Prostate gland (tissue), 2 donors: ENCODE measurements at regions not wholly inside any gene's neighbourhood (a gene's known extent, or its start where the extent isn't known, plus 50 kb on each side); places are given as distances from the start of the nearest gene placed in this dataset.

Source experiments
- POLR2A ChIP-seq: fragments of 450-650 bp; IDR thresholded peaks from one replicate; pipeline ENCODE4 v1.6.1; 2016; ENCODE audit warnings: antibody characterized with exemption, mild to moderate bottlenecking
- POLR2AphosphoS5 ChIP-seq: sonication (generic); formaldehyde crosslinking; IDR thresholded peaks from one replicate; pipeline ENCODE4 v1.6.1; 2017; ENCODE audit warnings: antibody characterized with exemption
- TF ChIP-seq, protein P1 (sequence below), 4 experiments: fragments of 200-600 bp in 2 of 4; fragments of 450-650 bp in 2 of 4; sonication (generic) in 2 of 4; IDR thresholded peaks; 1 replicate in 3 of 4; 2 replicates in 1 of 4; pipeline ENCODE4 v1.5.1; 2016 to 2019; ENCODE audit warnings: antibody characterized with exemption in 4 of 4, mild to moderate bottlenecking in 2 of 4, moderate library complexity in 2 of 4

DNA sequence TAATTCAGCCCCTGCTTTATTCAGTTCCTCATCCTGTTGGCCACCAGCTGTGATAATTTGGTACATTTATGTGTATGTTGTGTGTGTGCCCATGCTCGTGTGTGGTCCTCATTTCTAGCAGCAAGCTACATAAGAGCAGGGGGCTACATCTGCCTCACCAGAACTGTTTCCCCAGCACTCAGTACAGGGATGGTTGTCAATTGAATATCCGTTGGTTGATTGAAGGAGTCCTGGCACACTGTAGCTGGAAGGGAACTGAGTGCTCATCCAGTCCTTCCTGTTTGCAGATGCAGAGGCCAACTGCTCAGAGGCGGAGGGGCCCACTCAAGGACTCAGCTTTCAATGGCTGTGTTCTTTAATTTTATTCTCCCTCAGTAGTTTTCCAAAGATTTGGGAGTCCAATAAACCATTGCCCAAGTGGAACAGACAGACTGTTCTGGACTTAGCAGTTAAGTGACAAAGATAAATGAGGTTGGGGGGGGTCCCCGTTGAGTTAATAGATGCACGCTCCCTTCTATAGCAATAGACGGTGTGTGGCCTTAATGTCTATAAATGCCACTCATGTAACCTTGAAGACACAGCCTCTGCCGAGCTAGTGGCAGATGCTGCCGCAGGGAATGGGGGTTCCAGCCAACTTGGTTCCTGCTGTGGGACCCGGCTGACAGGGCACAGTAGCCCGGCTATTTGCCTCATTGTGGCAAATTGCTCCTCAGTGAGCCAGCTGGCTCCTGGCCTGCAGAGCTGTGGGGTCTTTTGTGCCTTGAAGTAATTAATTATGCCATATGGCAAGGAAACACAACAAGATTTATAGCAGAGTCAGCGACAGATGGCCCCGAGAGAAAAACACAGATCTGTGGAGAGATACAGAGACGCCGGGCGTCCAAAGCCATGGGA lies 71.4 kb upstream of the GRK3 start:
- TF ChIP-seq, protein P1, sequence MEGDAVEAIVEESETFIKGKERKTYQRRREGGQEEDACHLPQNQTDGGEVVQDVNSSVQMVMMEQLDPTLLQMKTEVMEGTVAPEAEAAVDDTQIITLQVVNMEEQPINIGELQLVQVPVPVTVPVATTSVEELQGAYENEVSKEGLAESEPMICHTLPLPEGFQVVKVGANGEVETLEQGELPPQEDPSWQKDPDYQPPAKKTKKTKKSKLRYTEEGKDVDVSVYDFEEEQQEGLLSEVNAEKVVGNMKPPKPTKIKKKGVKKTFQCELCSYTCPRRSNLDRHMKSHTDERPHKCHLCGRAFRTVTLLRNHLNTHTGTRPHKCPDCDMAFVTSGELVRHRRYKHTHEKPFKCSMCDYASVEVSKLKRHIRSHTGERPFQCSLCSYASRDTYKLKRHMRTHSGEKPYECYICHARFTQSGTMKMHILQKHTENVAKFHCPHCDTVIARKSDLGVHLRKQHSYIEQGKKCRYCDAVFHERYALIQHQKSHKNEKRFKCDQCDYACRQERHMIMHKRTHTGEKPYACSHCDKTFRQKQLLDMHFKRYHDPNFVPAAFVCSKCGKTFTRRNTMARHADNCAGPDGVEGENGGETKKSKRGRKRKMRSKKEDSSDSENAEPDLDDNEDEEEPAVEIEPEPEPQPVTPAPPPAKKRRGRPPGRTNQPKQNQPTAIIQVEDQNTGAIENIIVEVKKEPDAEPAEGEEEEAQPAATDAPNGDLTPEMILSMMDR (IDR thresholded peaks at IDR 0.05): no peak
- TF ChIP-seq POLR2AphosphoS5: no peak
- TF ChIP-seq POLR2A: no peak
